ENCODE measurements at regions not wholly inside any gene's neighbourhood (a gene's known extent, or its start where the extent isn't known, plus 50 kb on each side); places are given as distances from the start of the nearest gene placed in this dataset.
A peak's percentile ranks its signal among the peaks of the same experiment; 100 is the strongest.

- Histone ChIP-seq H3K27ac (peak overlapping the region in 3 of 4 donors; percentile 2 to 55 (median 14)), H3K4me1 (peaks cover 0 to 34% (median 17%) of the 10 kb centered on the region in 3 donors), H3K4me3 (no peak overlapping the region), H3K27me3 (no peaks in the 10 kb centered on the region), H3K36me3 (no peaks in the 10 kb centered on the region), H3K9me3 (no peaks in the 10 kb centered on the region)
- 83 to 100% methylated on average over 2 of the region's 2 CpGs for WGBS, 2 donors
- no peak for DNase-seq
- no peak for TF ChIP-seq CTCF (IDR thresholded peaks at IDR 0.05)
- TF ChIP-seq POLR2A (IDR thresholded peaks at IDR 0.05): no peak
- intact Hi-C loops (cut with DNase I): no loop called here
These were observed 338.7 kb upstream of the GATB start for GRCh38 chr4:152099555-152099954.

DNA sequence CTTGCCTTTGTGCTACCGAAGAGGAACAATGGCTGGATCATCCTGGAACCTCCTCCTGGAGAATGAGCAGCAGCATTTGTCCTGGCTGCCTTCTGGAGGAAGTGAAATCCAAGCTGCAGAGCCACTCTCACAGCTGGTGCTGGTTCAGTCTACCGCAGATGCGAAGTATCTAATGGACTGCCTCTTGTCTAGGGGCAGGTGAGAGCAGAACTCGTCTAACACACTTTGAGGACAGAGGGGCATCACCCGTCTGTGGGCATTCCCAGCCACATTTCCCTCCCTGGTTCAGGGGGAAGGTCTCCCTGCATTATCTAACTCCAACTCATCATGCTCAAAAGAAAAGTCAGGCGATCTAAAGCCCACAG, 338.2 kb upstream of the GATB start:
- Histone ChIP-seq H3K4me3 (no peak overlapping the region), H3K9me3 (no peaks in the 10 kb centered on the region), H3K27me3 (no peaks in the 10 kb centered on the region), H3K4me1 (peaks cover 0 to 34% (median 17%) of the 10 kb centered on the region in 3 donors), H3K36me3 (no peaks in the 10 kb centered on the region), H3K27ac (no peak overlapping the region)
- TF ChIP-seq POLR2A (IDR thresholded peaks at IDR 0.05) (no peak), CTCF (IDR thresholded peaks at IDR 0.05) (no peak)
- intact Hi-C loops (cut with DNase I): no loop called here
- WGBS, 2 donors: 68 to 91% methylated on average over 4 to 5 of the region's 6 CpGs
- no peak for DNase-seq

DNA sequence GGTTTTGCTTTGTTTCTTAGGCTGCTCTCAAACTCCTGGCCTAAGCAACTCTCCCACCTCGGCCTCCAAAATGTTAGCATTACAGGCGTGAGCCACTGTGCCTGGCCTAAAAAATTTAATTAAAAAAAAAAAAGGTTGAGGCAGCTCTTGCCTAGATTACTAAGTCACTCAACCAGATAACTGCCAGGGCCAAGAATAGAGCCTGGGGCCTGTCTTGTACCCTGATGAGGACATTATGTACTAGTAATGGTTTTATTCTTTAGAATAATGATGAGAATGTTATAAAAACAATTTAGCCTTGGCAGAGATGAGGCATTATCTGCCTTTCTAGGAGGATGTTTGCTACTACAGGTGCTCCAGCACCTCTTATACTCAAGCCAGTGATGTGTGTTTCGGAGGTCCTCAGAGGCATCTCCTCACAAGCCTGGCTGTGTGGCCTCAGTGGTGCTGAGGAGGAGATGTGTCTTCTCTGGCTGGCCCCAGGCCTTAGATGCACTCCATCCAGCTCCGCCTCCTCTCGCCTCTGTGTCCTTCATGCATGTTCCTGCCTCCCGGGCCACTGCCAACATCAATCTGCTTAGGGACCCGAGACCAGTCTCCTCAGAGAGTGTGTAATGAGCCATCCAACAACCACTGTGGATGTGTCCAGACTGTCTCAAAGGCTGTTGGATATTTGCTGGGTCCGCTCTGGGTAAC, 337.7 kb upstream of the GATB start:
- no peak for DNase-seq
- Histone ChIP-seq H3K4me3 (no peak overlapping the region), H3K27ac (no peak overlapping the region), H3K4me1 (peaks cover 0 to 33% (median 17%) of the 10 kb centered on the region in 3 donors), H3K36me3 (no peaks in the 10 kb centered on the region), H3K9me3 (no peaks in the 10 kb centered on the region), H3K27me3 (no peaks in the 10 kb centered on the region)
- TF ChIP-seq POLR2A (IDR thresholded peaks at IDR 0.05): no peak
- no peak for TF ChIP-seq CTCF (IDR thresholded peaks at IDR 0.05)
- WGBS, 2 donors: 88 to 97% methylated on average over 5 to 6 of the region's 8 CpGs
- intact Hi-C loops (cut with DNase I): no loop called here

- H3K9me3 ChIP-seq: no peaks in the 10 kb centered on the region
- DNase-seq: no peak
- no peaks in the 10 kb centered on the region for H3K27me3 ChIP-seq
- intact Hi-C loops (cut with DNase I): no loop called here
- H3K4me3 ChIP-seq: no peak overlapping the region
- no peak for TF ChIP-seq CTCF (IDR thresholded peaks at IDR 0.05)
- TF ChIP-seq POLR2A (IDR thresholded peaks at IDR 0.05): no peak
- peaks cover 0 to 24% (median 11%) of the 10 kb centered on the region in 3 donors for H3K4me1 ChIP-seq
- H3K36me3 ChIP-seq: no peaks in the 10 kb centered on the region
- no peak overlapping the region for H3K27ac ChIP-seq
- 80 to 100% methylated on average over 1 to 2 of the region's 3 CpGs for WGBS, 2 donors
These were observed 336.6 kb upstream of the GATB start for GRCh38 chr4:152097371-152097770.

DNA sequence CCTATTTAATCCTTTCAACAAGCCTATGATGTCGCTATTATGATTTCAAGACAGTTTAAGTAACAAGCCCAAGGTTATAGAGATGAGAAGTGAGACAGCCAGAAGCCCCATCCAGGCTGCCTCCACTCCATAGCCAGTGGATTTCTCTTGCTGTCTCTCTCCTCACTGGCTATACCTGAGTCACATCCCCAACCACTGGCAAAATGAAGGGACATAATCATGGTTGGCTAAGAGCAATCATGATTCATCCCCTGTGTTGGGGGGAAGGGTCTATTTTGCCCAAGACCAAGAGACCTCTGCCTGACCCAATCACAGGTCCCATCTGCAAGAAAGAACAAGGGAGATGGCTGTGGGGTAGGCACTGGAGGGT, 334.9 kb upstream of the GATB start:
- peaks cover 0 to 9% (median 0%) of the 10 kb centered on the region in 3 donors for H3K4me1 ChIP-seq
- intact Hi-C loops (cut with DNase I): no loop called here
- WGBS, 2 donors: 58 to 78% methylated on average over 1 of the region's 1 CpG

More for the DNA sequence above, 334.9 kb upstream of the GATB start:
- H3K9me3 ChIP-seq: no peaks in the 10 kb centered on the region
- H3K4me3 ChIP-seq: no peak overlapping the region
- no peak overlapping the region for H3K27ac ChIP-seq
- no peaks in the 10 kb centered on the region for H3K27me3 ChIP-seq
- no peak for TF ChIP-seq POLR2A (IDR thresholded peaks at IDR 0.05)
- no peak for TF ChIP-seq CTCF (IDR thresholded peaks at IDR 0.05)
- H3K36me3 ChIP-seq: no peaks in the 10 kb centered on the region
- no peak for DNase-seq

Measured in esophagus squamous epithelium (tissue), 5 donors.